Effector memory CD8-positive, alpha-beta T cell (primary cell): ENCODE measurements at regions not wholly inside any gene's neighbourhood (a gene's known extent, or its start where the extent isn't known, plus 50 kb on each side); places are given as distances from the start of the nearest gene placed in this dataset.
"Not testable (repeated sequence)": the region's sequence is repeated elsewhere in the genome, so short reads cannot be mapped to it uniquely, and the experiment has no call there.

ENCODE experiments used
- ATAC-seq: fragments of 150-1000 bp; cut with Tn5 transposase; replicated peaks from 2 replicates; pipeline ENCODE4 v1.10.0; 2021; ENCODE audit warnings: mild to moderate bottlenecking, moderate library complexity
- DNase-seq, 3 experiments: peaks; one replicate each; pipeline ENCODE4 v3.0.0; 2021
- H3K27ac Mint-ChIP-seq, 2 donors: one replicate each; pipeline ENCODE4 v1.8.0; 2022; ENCODE audit warnings: mild to moderate bottlenecking in 2 of 2, mixed read lengths in 2 of 2, moderate library complexity in 2 of 2
- H3K27me3 Mint-ChIP-seq, 2 donors: one replicate each; pipeline ENCODE4 v1.8.0; 2022; ENCODE audit warnings: mixed read lengths in 2 of 2
- H3K36me3 Mint-ChIP-seq: one replicate; pipeline ENCODE4 v1.8.0; 2022; ENCODE audit warnings: mild to moderate bottlenecking, moderate library complexity, mixed read lengths; ENCODE audit not compliant: insufficient read depth
- H3K4me1 Mint-ChIP-seq, 2 donors: one replicate each; pipeline ENCODE4 v1.8.0; 2022; ENCODE audit warnings: low read depth in 2 of 2, mixed read lengths in 2 of 2
- H3K4me3 Mint-ChIP-seq, 2 donors: one replicate each; pipeline ENCODE4 v1.8.0; 2022; ENCODE audit warnings: mild to moderate bottlenecking in 2 of 2, mixed read lengths in 2 of 2, moderate library complexity in 2 of 2
- H3K9me3 Mint-ChIP-seq, 2 donors: one replicate each; pipeline ENCODE4 v1.8.0; 2022; ENCODE audit warnings: mixed read lengths in 2 of 2

GRCh38 chr13:111064661-111065060 is 50.4 kb upstream of the ARHGEF7 start:
- no peak overlapping the region for H3K27ac Mint-ChIP-seq
- H3K9me3 Mint-ChIP-seq: no peaks in the 10 kb centered on the region
- peaks cover 3% of the 10 kb centered on the region for H3K36me3 Mint-ChIP-seq
- DNase-seq (no peak), ATAC-seq (no peak)
- H3K27me3 Mint-ChIP-seq: peaks cover 77 to 89% of the 10 kb centered on the region in 2 donors
- H3K4me1 Mint-ChIP-seq: peaks cover 3 to 8% of the 10 kb centered on the region in 2 donors
- H3K4me3 Mint-ChIP-seq: no peak overlapping the region

- no peaks in the 10 kb centered on the region for H3K9me3 Mint-ChIP-seq
- H3K4me1 Mint-ChIP-seq: peaks cover 3 to 8% of the 10 kb centered on the region in 2 donors
- DNase-seq: no peak
- ATAC-seq: no peak
- peaks cover 77 to 89% of the 10 kb centered on the region in 2 donors for H3K27me3 Mint-ChIP-seq
- H3K36me3 Mint-ChIP-seq: peaks cover 3% of the 10 kb centered on the region
- no peak overlapping the region for H3K4me3 Mint-ChIP-seq
- H3K27ac Mint-ChIP-seq: no peak overlapping the region
Observed at GRCh38 chr13:111062966-111063365, 52.1 kb upstream of the ARHGEF7 start.

GRCh38 chr13:111062305-111062704 is 52.8 kb upstream of the ARHGEF7 start:
- H3K9me3 Mint-ChIP-seq: no peaks in the 10 kb centered on the region
- H3K4me1 Mint-ChIP-seq: peaks cover 3% of the 10 kb centered on the region in 2 donors
- no peak overlapping the region for H3K4me3 Mint-ChIP-seq
- DNase-seq (no peak), ATAC-seq (no peak)
- H3K27me3 Mint-ChIP-seq: peaks cover 78 to 89% of the 10 kb centered on the region in 2 donors
- peak overlapping the region in 1 of 2 donors; percentile 32 for H3K27ac Mint-ChIP-seq
- peaks cover 3% of the 10 kb centered on the region for H3K36me3 Mint-ChIP-seq

- peaks cover 2 to 4% of the 10 kb centered on the region in 2 donors for H3K4me1 Mint-ChIP-seq
- H3K27me3 Mint-ChIP-seq: peaks cover 83 to 90% of the 10 kb centered on the region in 2 donors
- H3K9me3 Mint-ChIP-seq: no peaks in the 10 kb centered on the region
- ATAC-seq (no peak), DNase-seq (no peak)
- H3K36me3 Mint-ChIP-seq: no peaks in the 10 kb centered on the region
- no peak overlapping the region for H3K4me3 Mint-ChIP-seq
- peak overlapping the region in 1 of 2 donors; percentile 32 for H3K27ac Mint-ChIP-seq
Observed at GRCh38 chr13:111061358-111062045, 53.6 kb upstream of the ARHGEF7 start.

GRCh38 chr13:111060237-111060919 is 54.7 kb upstream of the ARHGEF7 start:
- peaks cover 83% of the 10 kb centered on the region in 2 donors for H3K27me3 Mint-ChIP-seq
- DNase-seq (no peak), ATAC-seq (no peak)
- H3K36me3 Mint-ChIP-seq: no peaks in the 10 kb centered on the region
- H3K4me1 Mint-ChIP-seq: peaks cover 0 to 2% of the 10 kb centered on the region in 2 donors
- no peak overlapping the region for H3K27ac Mint-ChIP-seq
- H3K9me3 Mint-ChIP-seq: no peaks in the 10 kb centered on the region
- H3K4me3 Mint-ChIP-seq: no peak overlapping the region

- no peaks in the 10 kb centered on the region for H3K36me3 Mint-ChIP-seq
- ATAC-seq (no peak), DNase-seq (no peak)
- H3K4me1 Mint-ChIP-seq: peaks cover 0 to 2% of the 10 kb centered on the region in 2 donors
- H3K9me3 Mint-ChIP-seq: no peaks in the 10 kb centered on the region
- no peak overlapping the region for H3K27ac Mint-ChIP-seq
- H3K27me3 Mint-ChIP-seq: peaks cover 81 to 83% of the 10 kb centered on the region in 2 donors
- H3K4me3 Mint-ChIP-seq: no peak overlapping the region
Observed at GRCh38 chr13:111058796-111059506, 56.2 kb upstream of the ARHGEF7 start.

- peaks cover 79 to 82% of the 10 kb centered on the region in 2 donors for H3K27me3 Mint-ChIP-seq
- not testable (repeated sequence) for ATAC-seq, H3K4me3 Mint-ChIP-seq, H3K27ac Mint-ChIP-seq, H3K36me3 Mint-ChIP-seq, DNase-seq, H3K4me1 Mint-ChIP-seq, H3K9me3 Mint-ChIP-seq
Observed at GRCh38 chr13:111058339-111058738, 56.8 kb upstream of the ARHGEF7 start.

GRCh38 chr13:111051726-111052232 is 63.3 kb upstream of the ARHGEF7 start:
- not testable (repeated sequence) for H3K4me1 Mint-ChIP-seq, H3K9me3 Mint-ChIP-seq, H3K27ac Mint-ChIP-seq, H3K4me3 Mint-ChIP-seq, ATAC-seq, H3K36me3 Mint-ChIP-seq, DNase-seq
- H3K27me3 Mint-ChIP-seq: peaks cover 51 to 53% of the 10 kb centered on the region in 2 donors

- ATAC-seq: no peak
- Mint-ChIP-seq H3K9me3 (no peaks in the 10 kb centered on the region), H3K27me3 (peaks cover 48 to 50% of the 10 kb centered on the region in 2 donors), H3K4me1 (peaks cover 0 to 3% of the 10 kb centered on the region in 2 donors), H3K27ac (no peak overlapping the region), H3K36me3 (no peaks in the 10 kb centered on the region), H3K4me3 (no peak overlapping the region)
- no peak for DNase-seq
Observed at GRCh38 chr13:111051041-111051725, 63.9 kb upstream of the ARHGEF7 start.

- Mint-ChIP-seq H3K27ac (no peak overlapping the region), H3K9me3 (no peaks in the 10 kb centered on the region), H3K27me3 (peaks cover 42 to 50% of the 10 kb centered on the region in 2 donors), H3K4me1 (peaks cover 0 to 3% of the 10 kb centered on the region in 2 donors), H3K4me3 (no peak overlapping the region), H3K36me3 (no peaks in the 10 kb centered on the region)
- no peak for DNase-seq
- no peak for ATAC-seq
Observed at GRCh38 chr13:111050539-111050879, 64.6 kb upstream of the ARHGEF7 start.

GRCh38 chr13:111049791-111050538 is 65.1 kb upstream of the ARHGEF7 start:
- H3K27me3 Mint-ChIP-seq: peaks cover 36 to 44% of the 10 kb centered on the region in 2 donors
- no peaks in the 10 kb centered on the region for H3K9me3 Mint-ChIP-seq
- ATAC-seq (no peak), DNase-seq (no peak)
- H3K27ac Mint-ChIP-seq: no peak overlapping the region
- no peaks in the 10 kb centered on the region for H3K36me3 Mint-ChIP-seq
- peaks cover 0 to 3% of the 10 kb centered on the region in 2 donors for H3K4me1 Mint-ChIP-seq
- H3K4me3 Mint-ChIP-seq: no peak overlapping the region

- no peak for ATAC-seq
- Mint-ChIP-seq H3K27ac (no peak overlapping the region), H3K27me3 (peaks cover 25 to 37% of the 10 kb centered on the region in 2 donors), H3K9me3 (no peaks in the 10 kb centered on the region), H3K4me3 (no peak overlapping the region), H3K4me1 (peaks cover 0 to 3% of the 10 kb centered on the region in 2 donors), H3K36me3 (no peaks in the 10 kb centered on the region)
- DNase-seq: no peak
Observed at GRCh38 chr13:111048387-111048786, 66.7 kb upstream of the ARHGEF7 start.
